ENCODE measurements at regions not wholly inside any gene's neighbourhood (a gene's known extent, or its start where the extent isn't known, plus 50 kb on each side); places are given as distances from the start of the nearest gene placed in this dataset.

DNA sequence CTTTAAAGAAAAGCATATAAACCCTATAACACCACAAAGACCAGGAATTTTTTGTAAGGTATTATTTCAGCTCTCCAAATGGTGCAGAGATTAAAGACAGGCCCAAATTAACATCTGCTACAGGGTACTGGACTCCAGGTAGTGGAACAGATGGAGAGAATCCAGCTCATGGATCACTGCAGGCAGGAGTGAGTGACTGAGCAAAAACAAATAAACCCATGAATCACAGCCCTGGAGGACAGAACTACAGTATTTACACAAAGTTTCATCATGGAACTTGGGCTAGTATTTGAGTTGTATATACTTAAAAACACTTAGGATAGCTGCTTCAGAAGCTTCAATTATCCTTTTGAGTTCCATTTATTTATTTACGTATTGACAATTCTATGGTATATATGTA lies 132.8 kb upstream of the SPRY2 start:
- H2AFZ ChIP-seq (ENCODE audit: low read depth, low read length) = no peak overlapping the region
- H3K79me2 ChIP-seq (replicated peaks; ENCODE audit: insufficient read depth, low read length) = no peaks in the 10 kb centered on the region
- H3K9me2 ChIP-seq (ENCODE audit: insufficient read depth, low read length) = no peaks in the 10 kb centered on the region
- H3K9me3 ChIP-seq (ENCODE audit: low read length) = no peaks in the 10 kb centered on the region
- H4K20me1 ChIP-seq (ENCODE audit: insufficient read depth) = no peaks in the 10 kb centered on the region
- H3K4me3 ChIP-seq (ENCODE audit: low read length) = no peak overlapping the region
- H3K27ac ChIP-seq (ENCODE audit: low read length) = no peak overlapping the region
- no peaks in the 10 kb centered on the region for H3F3A ChIP-seq (ENCODE audit: insufficient read depth, low read length, poor library complexity, severe bottlenecking)
- no peaks in the 10 kb centered on the region for H3K27me3 ChIP-seq (ENCODE audit: insufficient read depth, low read depth, low read length)
- H3K36me3 ChIP-seq (ENCODE audit: insufficient read depth, low read length) = no peaks in the 10 kb centered on the region
- no peak overlapping the region for H3K4me2 ChIP-seq (ENCODE audit: low read length)
- TF ChIP-seq, protein P1, sequence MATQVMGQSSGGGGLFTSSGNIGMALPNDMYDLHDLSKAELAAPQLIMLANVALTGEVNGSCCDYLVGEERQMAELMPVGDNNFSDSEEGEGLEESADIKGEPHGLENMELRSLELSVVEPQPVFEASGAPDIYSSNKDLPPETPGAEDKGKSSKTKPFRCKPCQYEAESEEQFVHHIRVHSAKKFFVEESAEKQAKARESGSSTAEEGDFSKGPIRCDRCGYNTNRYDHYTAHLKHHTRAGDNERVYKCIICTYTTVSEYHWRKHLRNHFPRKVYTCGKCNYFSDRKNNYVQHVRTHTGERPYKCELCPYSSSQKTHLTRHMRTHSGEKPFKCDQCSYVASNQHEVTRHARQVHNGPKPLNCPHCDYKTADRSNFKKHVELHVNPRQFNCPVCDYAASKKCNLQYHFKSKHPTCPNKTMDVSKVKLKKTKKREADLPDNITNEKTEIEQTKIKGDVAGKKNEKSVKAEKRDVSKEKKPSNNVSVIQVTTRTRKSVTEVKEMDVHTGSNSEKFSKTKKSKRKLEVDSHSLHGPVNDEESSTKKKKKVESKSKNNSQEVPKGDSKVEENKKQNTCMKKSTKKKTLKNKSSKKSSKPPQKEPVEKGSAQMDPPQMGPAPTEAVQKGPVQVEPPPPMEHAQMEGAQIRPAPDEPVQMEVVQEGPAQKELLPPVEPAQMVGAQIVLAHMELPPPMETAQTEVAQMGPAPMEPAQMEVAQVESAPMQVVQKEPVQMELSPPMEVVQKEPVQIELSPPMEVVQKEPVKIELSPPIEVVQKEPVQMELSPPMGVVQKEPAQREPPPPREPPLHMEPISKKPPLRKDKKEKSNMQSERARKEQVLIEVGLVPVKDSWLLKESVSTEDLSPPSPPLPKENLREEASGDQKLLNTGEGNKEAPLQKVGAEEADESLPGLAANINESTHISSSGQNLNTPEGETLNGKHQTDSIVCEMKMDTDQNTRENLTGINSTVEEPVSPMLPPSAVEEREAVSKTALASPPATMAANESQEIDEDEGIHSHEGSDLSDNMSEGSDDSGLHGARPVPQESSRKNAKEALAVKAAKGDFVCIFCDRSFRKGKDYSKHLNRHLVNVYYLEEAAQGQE (IDR thresholded peaks at IDR 0.05; ENCODE audit: borderline replicate concordance) = no peak
- TF ChIP-seq EP300 (conservative IDR thresholded peaks at IDR 0.05; ENCODE audit: poor library complexity, severe bottlenecking) = no peak
- TF ChIP-seq POLR2AphosphoS5 (IDR thresholded peaks at IDR 0.05) = no peak
- TF ChIP-seq, protein P2, sequence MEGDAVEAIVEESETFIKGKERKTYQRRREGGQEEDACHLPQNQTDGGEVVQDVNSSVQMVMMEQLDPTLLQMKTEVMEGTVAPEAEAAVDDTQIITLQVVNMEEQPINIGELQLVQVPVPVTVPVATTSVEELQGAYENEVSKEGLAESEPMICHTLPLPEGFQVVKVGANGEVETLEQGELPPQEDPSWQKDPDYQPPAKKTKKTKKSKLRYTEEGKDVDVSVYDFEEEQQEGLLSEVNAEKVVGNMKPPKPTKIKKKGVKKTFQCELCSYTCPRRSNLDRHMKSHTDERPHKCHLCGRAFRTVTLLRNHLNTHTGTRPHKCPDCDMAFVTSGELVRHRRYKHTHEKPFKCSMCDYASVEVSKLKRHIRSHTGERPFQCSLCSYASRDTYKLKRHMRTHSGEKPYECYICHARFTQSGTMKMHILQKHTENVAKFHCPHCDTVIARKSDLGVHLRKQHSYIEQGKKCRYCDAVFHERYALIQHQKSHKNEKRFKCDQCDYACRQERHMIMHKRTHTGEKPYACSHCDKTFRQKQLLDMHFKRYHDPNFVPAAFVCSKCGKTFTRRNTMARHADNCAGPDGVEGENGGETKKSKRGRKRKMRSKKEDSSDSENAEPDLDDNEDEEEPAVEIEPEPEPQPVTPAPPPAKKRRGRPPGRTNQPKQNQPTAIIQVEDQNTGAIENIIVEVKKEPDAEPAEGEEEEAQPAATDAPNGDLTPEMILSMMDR (IDR thresholded peaks at IDR 0.05; ENCODE audit: poor library complexity, severe bottlenecking) = no peak
- TF ChIP-seq MXI1 (conservative IDR thresholded peaks at IDR 0.05; ENCODE audit: poor library complexity, severe bottlenecking) = no peak
- no peak for TF ChIP-seq EZH2 (IDR thresholded peaks at IDR 0.05; ENCODE audit: borderline replicate concordance, insufficient read depth, low read length, poor library complexity, severe bottlenecking)
- TF ChIP-seq TAF1 (IDR thresholded peaks at IDR 0.05; ENCODE audit: low read depth) = no peak
- TF ChIP-seq RAD21 (conservative IDR thresholded peaks at IDR 0.05) = no peak
- no peak for TF ChIP-seq SMC3 (conservative IDR thresholded peaks at IDR 0.05; ENCODE audit: poor library complexity)
- no peak overlapping the region for H3K9ac ChIP-seq (ENCODE audit: low read length)

DNA sequence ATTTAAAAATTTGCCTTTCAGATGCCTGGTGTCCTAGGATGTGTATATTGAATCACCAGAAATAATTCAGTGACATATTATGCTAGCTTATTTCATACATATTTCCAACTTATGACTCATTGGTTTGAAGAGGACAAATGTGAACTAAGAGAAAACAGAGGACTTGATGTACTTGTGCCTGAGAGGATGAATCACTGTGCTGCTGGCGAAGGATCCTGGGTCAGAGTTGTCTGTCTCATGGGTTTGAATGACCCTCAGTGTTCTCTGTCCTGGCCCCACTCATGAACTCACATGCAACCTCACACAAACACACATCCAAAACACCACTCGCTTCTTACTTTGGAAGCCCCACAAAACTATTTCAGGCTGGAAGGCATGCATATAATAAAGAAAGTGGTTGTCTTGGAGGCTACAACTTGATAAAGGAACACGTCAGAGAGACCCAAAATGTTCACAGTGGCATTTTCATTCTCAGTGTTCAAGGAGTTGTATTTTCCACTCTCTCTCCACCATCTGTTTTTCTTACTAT lies 129.0 kb upstream of the SPRY2 start:
- H3K36me3 ChIP-seq (ENCODE audit: insufficient read depth, low read length) = no peaks in the 10 kb centered on the region
- H3F3A ChIP-seq (ENCODE audit: insufficient read depth, low read length, poor library complexity, severe bottlenecking) = no peaks in the 10 kb centered on the region
- no peak overlapping the region for H3K4me3 ChIP-seq (ENCODE audit: low read length)
- H4K20me1 ChIP-seq (ENCODE audit: insufficient read depth) = no peaks in the 10 kb centered on the region
- no peaks in the 10 kb centered on the region for H3K27me3 ChIP-seq (ENCODE audit: insufficient read depth, low read depth, low read length)
- H3K4me2 ChIP-seq (ENCODE audit: low read length) = no peak overlapping the region
- no peaks in the 10 kb centered on the region for H3K9me3 ChIP-seq (ENCODE audit: low read length)
- no peak overlapping the region for H2AFZ ChIP-seq (ENCODE audit: low read depth, low read length)
- H3K9ac ChIP-seq (ENCODE audit: low read length) = no peak overlapping the region
- H3K9me2 ChIP-seq (ENCODE audit: insufficient read depth, low read length) = no peaks in the 10 kb centered on the region
- no peak overlapping the region for H3K27ac ChIP-seq (ENCODE audit: low read length)
- TF ChIP-seq, protein P2 (IDR thresholded peaks at IDR 0.05; ENCODE audit: poor library complexity, severe bottlenecking) = no peak
- no peak for TF ChIP-seq MXI1 (conservative IDR thresholded peaks at IDR 0.05; ENCODE audit: poor library complexity, severe bottlenecking)
- no peak for TF ChIP-seq SMC3 (conservative IDR thresholded peaks at IDR 0.05; ENCODE audit: poor library complexity)
- no peak for TF ChIP-seq RAD21 (conservative IDR thresholded peaks at IDR 0.05)
- no peak for TF ChIP-seq TAF1 (IDR thresholded peaks at IDR 0.05; ENCODE audit: low read depth)
- TF ChIP-seq, protein P1 (IDR thresholded peaks at IDR 0.05; ENCODE audit: borderline replicate concordance) = no peak
- TF ChIP-seq POLR2AphosphoS5 (IDR thresholded peaks at IDR 0.05) = no peak
- TF ChIP-seq EZH2 (IDR thresholded peaks at IDR 0.05; ENCODE audit: borderline replicate concordance, insufficient read depth, low read length, poor library complexity, severe bottlenecking) = no peak
- TF ChIP-seq EP300 (conservative IDR thresholded peaks at IDR 0.05; ENCODE audit: poor library complexity, severe bottlenecking) = no peak
- no peaks in the 10 kb centered on the region for H3K79me2 ChIP-seq (replicated peaks; ENCODE audit: insufficient read depth, low read length)
